Panc1 (cell line): ENCODE measurements at regions not wholly inside any gene's neighbourhood (a gene's known extent, or its start where the extent isn't known, plus 50 kb on each side); places are given as distances from the start of the nearest gene placed in this dataset.

ENCODE experiments used
- ATAC-seq: fragments of 200-7000 bp; cut with Tn5 transposase; 2 replicates; pipeline ENCODE4 v1.9.1; 2020; ENCODE audit warnings: mild to moderate bottlenecking, moderate library complexity
- BruUV-seq: library from RNA; stranded (reverse); fragments of 400-500 nt; replicated peaks from 2 replicates; lab custom pipeline; 2021; lab: Mats Ljungman, UMichigan
- CTCF ChIA-PET: fragments of 300-600 bp; sonication (Branson Sonifier 250); formaldehyde crosslinking; loops from one replicate; lab custom pipeline; 2022; ENCODE audit warnings: antibody characterized with exemption; lab: Charles Lee
- POLR2A ChIA-PET: fragments of 300-600 bp; sonication (Branson Sonifier 250); formaldehyde crosslinking; loops from one replicate; lab custom pipeline; 2022; ENCODE audit warnings: antibody characterized with exemption; lab: Charles Lee
- DNase-seq: peaks from one replicate; pipeline ENCODE4 v3.0.0-alpha.2; 2010; ENCODE audit warnings: low read depth, low spot score
- H3K27ac ChIP-seq: 2 replicates; pipeline ENCODE4 v1.5.1; 2011; ENCODE audit warnings: mild to moderate bottlenecking, low read length, inconsistent platforms
- H3K27me3 ChIP-seq: fragments of 200-500 bp; sonication (Bioruptor generic); 2 replicates; pipeline ENCODE4 v1.6.0; 2014; ENCODE audit warnings: low read length, inconsistent platforms; ENCODE audit not compliant: control insufficient read depth, insufficient read depth
- H3K36me3 ChIP-seq: fragments of 200-500 bp; sonication (Bioruptor generic); 2 replicates; pipeline ENCODE4 v1.5.1; 2014; ENCODE audit warnings: inconsistent platforms, mild to moderate bottlenecking, low read length, moderate library complexity; ENCODE audit not compliant: control insufficient read depth, insufficient read depth
- H3K4me1 ChIP-seq: 2 replicates; pipeline ENCODE4 v1.5.1; 2011; ENCODE audit warnings: inconsistent platforms, mild to moderate bottlenecking, low read length, moderate library complexity; ENCODE audit not compliant: control insufficient read depth, insufficient read depth
- H3K4me3 ChIP-seq, 2 experiments: 2 replicates each; pipeline ENCODE4 v1.5.1; 2011 to 2012; ENCODE audit warnings: low read depth in 2 of 2, low read length in 2 of 2, mild to moderate bottlenecking in 2 of 2, inconsistent platforms in 1 of 2, moderate library complexity in 1 of 2
- H3K9me3 ChIP-seq: fragments of 200-500 bp; sonication (Bioruptor generic); 2 replicates; pipeline ENCODE4 v1.5.1; 2014; ENCODE audit warnings: low read depth, mild to moderate bottlenecking, inconsistent platforms, low read length, moderate library complexity; ENCODE audit not compliant: control insufficient read depth, insufficient read depth
- CTCF ChIP-seq: fragments of 450-650 bp; IDR thresholded peaks from 2 replicates; pipeline ENCODE4 v1.5.1; 2017; ENCODE audit warnings: mild to moderate bottlenecking
- POLR2AphosphoS5 ChIP-seq: IDR thresholded peaks from 2 replicates; pipeline ENCODE4 v1.6.1; 2012; ENCODE audit warnings: mild to moderate bottlenecking, low read depth, low read length, moderate library complexity
- SIN3A ChIP-seq: IDR thresholded peaks from 2 replicates; pipeline ENCODE4 v1.6.1; 2012; ENCODE audit warnings: low read depth, mild to moderate bottlenecking, low read length, moderate library complexity, borderline replicate concordance; ENCODE audit not compliant: insufficient read depth
- TCF7L2 ChIP-seq: IDR thresholded peaks from 2 replicates; pipeline ENCODE4 v1.6.1; 2011; ENCODE audit warnings: mild to moderate bottlenecking, low read depth, low read length, inconsistent platforms
- in situ Hi-C: cut with HindIII; loops from 2 replicates; pipeline ENCODE4 v1.10.0; 2016; ENCODE audit warnings: low sequenced_read_pairs, low pct_unique_long_range_greater_than_20kb
- intact Hi-C: fragments of 100-400 bp; cut with micrococcal nuclease; formaldehyde crosslinking; loops from one replicate; pipeline ENCODE4 v1.10.0; 2022; ENCODE audit not compliant: unreplicated experiment
- TF ChIP-seq, protein P1 (sequence below), 2 experiments: IDR thresholded peaks; 2 replicates each; pipeline ENCODE4 v1.6.1; 2011 to 2012; ENCODE audit warnings: low read depth in 2 of 2, control low read depth in 1 of 2, low read length in 1 of 2, mild to moderate bottlenecking in 1 of 2, moderate library complexity in 1 of 2; ENCODE audit not compliant: insufficient read depth in 1 of 2

- H3K4me1 ChIP-seq = no peaks in the 10 kb centered on the region
- intact Hi-C loops (no loop called here), in situ Hi-C loops (no loop called here)
- ChIA-PET CTCF (no interaction called here), POLR2A (no interaction called here)
- H3K36me3 ChIP-seq = no peaks in the 10 kb centered on the region
- H3K9me3 ChIP-seq = no peaks in the 10 kb centered on the region
- ATAC-seq (no peak), DNase-seq (no peak)
- no peak overlapping the region for H3K27ac ChIP-seq
- no peak for TF ChIP-seq POLR2AphosphoS5
- TF ChIP-seq CTCF = no peak
- TF ChIP-seq TCF7L2 = no peak
- TF ChIP-seq, protein P1, sequence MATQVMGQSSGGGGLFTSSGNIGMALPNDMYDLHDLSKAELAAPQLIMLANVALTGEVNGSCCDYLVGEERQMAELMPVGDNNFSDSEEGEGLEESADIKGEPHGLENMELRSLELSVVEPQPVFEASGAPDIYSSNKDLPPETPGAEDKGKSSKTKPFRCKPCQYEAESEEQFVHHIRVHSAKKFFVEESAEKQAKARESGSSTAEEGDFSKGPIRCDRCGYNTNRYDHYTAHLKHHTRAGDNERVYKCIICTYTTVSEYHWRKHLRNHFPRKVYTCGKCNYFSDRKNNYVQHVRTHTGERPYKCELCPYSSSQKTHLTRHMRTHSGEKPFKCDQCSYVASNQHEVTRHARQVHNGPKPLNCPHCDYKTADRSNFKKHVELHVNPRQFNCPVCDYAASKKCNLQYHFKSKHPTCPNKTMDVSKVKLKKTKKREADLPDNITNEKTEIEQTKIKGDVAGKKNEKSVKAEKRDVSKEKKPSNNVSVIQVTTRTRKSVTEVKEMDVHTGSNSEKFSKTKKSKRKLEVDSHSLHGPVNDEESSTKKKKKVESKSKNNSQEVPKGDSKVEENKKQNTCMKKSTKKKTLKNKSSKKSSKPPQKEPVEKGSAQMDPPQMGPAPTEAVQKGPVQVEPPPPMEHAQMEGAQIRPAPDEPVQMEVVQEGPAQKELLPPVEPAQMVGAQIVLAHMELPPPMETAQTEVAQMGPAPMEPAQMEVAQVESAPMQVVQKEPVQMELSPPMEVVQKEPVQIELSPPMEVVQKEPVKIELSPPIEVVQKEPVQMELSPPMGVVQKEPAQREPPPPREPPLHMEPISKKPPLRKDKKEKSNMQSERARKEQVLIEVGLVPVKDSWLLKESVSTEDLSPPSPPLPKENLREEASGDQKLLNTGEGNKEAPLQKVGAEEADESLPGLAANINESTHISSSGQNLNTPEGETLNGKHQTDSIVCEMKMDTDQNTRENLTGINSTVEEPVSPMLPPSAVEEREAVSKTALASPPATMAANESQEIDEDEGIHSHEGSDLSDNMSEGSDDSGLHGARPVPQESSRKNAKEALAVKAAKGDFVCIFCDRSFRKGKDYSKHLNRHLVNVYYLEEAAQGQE (IDR thresholded peaks at IDR 0.05; ENCODE audit: insufficient read depth in 1 of 2, low read depth in 2 of 2, low read length in 1 of 2) = no peak
- no peak for TF ChIP-seq SIN3A
- BruUV-seq = no TSS peak
- H3K27me3 ChIP-seq = peaks cover 2% of the 10 kb centered on the region; the same call in 1 of the 2 replicates
- no peak overlapping the region for H3K4me3 ChIP-seq
Observed at GRCh38 chr20:48010623-48011022, 225.3 kb upstream of the SULF2 start.

DNA sequence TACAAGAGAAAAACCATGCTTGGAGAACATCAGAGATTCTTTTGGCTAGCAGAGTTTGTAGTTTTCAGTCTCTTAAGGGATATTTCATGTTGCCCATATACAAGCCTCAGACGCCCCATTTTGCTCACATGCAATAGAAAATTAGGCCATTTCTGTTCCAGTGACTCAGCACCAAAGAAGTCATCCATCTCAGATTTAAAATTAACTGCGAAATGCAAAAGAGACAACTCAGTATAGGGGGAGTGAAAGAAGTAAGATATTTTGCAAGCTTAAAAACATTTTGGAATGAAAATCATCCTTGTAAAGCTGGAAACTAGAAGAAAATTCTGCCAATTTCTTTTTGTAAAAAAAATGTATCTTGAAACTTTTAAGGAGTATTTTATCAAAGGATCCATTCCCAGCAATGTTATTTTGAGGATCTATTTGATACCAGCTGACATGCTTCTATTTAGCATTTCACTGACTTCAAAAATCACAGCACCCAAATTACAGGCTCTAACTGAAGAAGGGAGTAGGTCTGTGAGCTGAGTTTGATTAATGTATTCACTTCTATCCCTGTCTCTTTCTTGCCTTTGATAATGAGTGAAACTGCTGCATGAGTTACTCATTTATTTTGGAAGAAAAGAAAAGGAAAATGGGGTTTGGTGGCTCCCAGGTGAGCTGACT is 223.7 kb upstream of the SULF2 start:
- ChIA-PET CTCF (interaction anchor here (0.5 kb wide), 1 partner anchor 48 kb away, joined by 3 read pairs; no protein-coding TSS in a partner anchor), POLR2A (no interaction called here)
- Histone ChIP-seq H3K4me3 (no peak overlapping the region), H3K4me1 (no peaks in the 10 kb centered on the region), H3K9me3 (no peaks in the 10 kb centered on the region), H3K36me3 (no peaks in the 10 kb centered on the region), H3K27ac (no peak overlapping the region), H3K27me3 (no peaks in the 10 kb centered on the region)
- BruUV-seq = no TSS peak
- no peak for DNase-seq
- intact Hi-C loops = no loop called here
- TF ChIP-seq, protein P1 (IDR thresholded peaks at IDR 0.05; ENCODE audit: insufficient read depth in 1 of 2, low read depth in 2 of 2, low read length in 1 of 2) = no peak
- TF ChIP-seq SIN3A (no peak), CTCF (no peak), TCF7L2 (no peak), POLR2AphosphoS5 (no peak)
- ATAC-seq = no peak
- in situ Hi-C loops = no loop called here
